H9 (cell line): ENCODE measurements at regions not wholly inside any gene's neighbourhood (a gene's known extent, or its start where the extent isn't known, plus 50 kb on each side); places are given as distances from the start of the nearest gene placed in this dataset.

ENCODE experiments used
- DNase-seq: peaks from one replicate; pipeline ENCODE4 v3.0.0-alpha.2; 2017
- H2AFZ ChIP-seq: one replicate; pipeline ENCODE4 v1.6.1; 2013; ENCODE audit warnings: mild to moderate bottlenecking, low read length, control low read depth, moderate library complexity
- H2AK5ac ChIP-seq: 2 replicates; pipeline ENCODE4 v1.6.1; 2013; ENCODE audit warnings: low read length, control low read depth, mixed read lengths; ENCODE audit not compliant: insufficient read length
- H2BK120ac ChIP-seq: one replicate; pipeline ENCODE4 v1.6.1; 2013; ENCODE audit warnings: low read depth, mild to moderate bottlenecking, low read length, control low read depth, inconsistent platforms; ENCODE audit not compliant: poor library complexity, severe bottlenecking
- H2BK12ac ChIP-seq: 2 replicates; pipeline ENCODE4 v1.6.1; 2013; ENCODE audit warnings: low read length, control low read depth, mixed read lengths, low read depth; ENCODE audit not compliant: insufficient read length
- H2BK15ac ChIP-seq: 2 replicates; pipeline ENCODE4 v1.6.1; 2013; ENCODE audit warnings: low read depth, low read length, control low read depth
- H2BK20ac ChIP-seq: one replicate; pipeline ENCODE4 v1.6.1; 2013; ENCODE audit warnings: low read depth, mild to moderate bottlenecking, low read length, control low read depth, inconsistent platforms; ENCODE audit not compliant: poor library complexity, severe bottlenecking
- H2BK5ac ChIP-seq: 2 replicates; pipeline ENCODE4 v1.6.1; 2013; ENCODE audit warnings: low read length, control low read depth, mixed read lengths; ENCODE audit not compliant: insufficient read length
- H3K14ac ChIP-seq: 2 replicates; pipeline ENCODE4 v1.6.1; 2013; ENCODE audit warnings: low read length, control low read depth; ENCODE audit not compliant: insufficient read depth
- H3K18ac ChIP-seq: 2 replicates; pipeline ENCODE4 v1.6.1; 2013; ENCODE audit warnings: low read depth, mild to moderate bottlenecking, mixed read lengths, low read length, control low read depth; ENCODE audit not compliant: insufficient read length
- H3K23ac ChIP-seq: 2 replicates; pipeline ENCODE4 v1.6.1; 2013; ENCODE audit warnings: low read length, control low read depth, mixed read lengths, low read depth; ENCODE audit not compliant: insufficient read length
- H3K23me2 ChIP-seq: 2 replicates; pipeline ENCODE4 v1.6.1; 2013; ENCODE audit warnings: low read depth, mild to moderate bottlenecking, mixed read lengths, low read length, control low read depth; ENCODE audit not compliant: insufficient read length, poor library complexity, severe bottlenecking
- H3K27ac ChIP-seq: 2 replicates; pipeline ENCODE4 v1.5.1; 2013; ENCODE audit warnings: low read length, control low read depth, mixed read lengths, low read depth; ENCODE audit not compliant: insufficient read length
- H3K27me3 ChIP-seq: 2 replicates; pipeline ENCODE4 v1.6.1; 2013; ENCODE audit warnings: low read length, control low read depth, inconsistent platforms; ENCODE audit not compliant: insufficient read depth
- H3K4ac ChIP-seq: 2 replicates; pipeline ENCODE4 v1.6.1; 2013; ENCODE audit warnings: low read depth, mild to moderate bottlenecking, control low read depth, inconsistent platforms, low read length, moderate library complexity
- H3K4me1 ChIP-seq: 2 replicates; pipeline ENCODE4 v1.6.1; 2013; ENCODE audit warnings: low read length, control low read depth, inconsistent platforms; ENCODE audit not compliant: insufficient read depth
- H3K4me2 ChIP-seq: 2 replicates; pipeline ENCODE4 v1.6.1; 2013; ENCODE audit warnings: low read length, control low read depth, mixed read lengths; ENCODE audit not compliant: insufficient read length, insufficient read depth
- H3K56ac ChIP-seq: 2 replicates; pipeline ENCODE4 v1.6.1; 2013; ENCODE audit warnings: low read depth, mild to moderate bottlenecking, mixed read lengths, low read length, control low read depth; ENCODE audit not compliant: insufficient read length
- H3K79me1 ChIP-seq: 2 replicates; pipeline ENCODE4 v1.6.1; 2013; ENCODE audit warnings: low read depth, mild to moderate bottlenecking, moderate library complexity, low read length, control low read depth, inconsistent platforms; ENCODE audit not compliant: insufficient read depth, poor library complexity, severe bottlenecking
- H3K79me2 ChIP-seq: 2 replicates; pipeline ENCODE4 v1.6.1; 2013; ENCODE audit warnings: low read length, control low read depth, inconsistent platforms; ENCODE audit not compliant: insufficient read depth
- H3K9ac ChIP-seq: 2 replicates; pipeline ENCODE4 v1.6.1; 2013; ENCODE audit warnings: low read length, control low read depth, mixed read lengths; ENCODE audit not compliant: insufficient read length; ENCODE audit errors: extremely low read depth
- H3K9me3 ChIP-seq: one replicate; pipeline ENCODE4 v1.6.1; 2013; ENCODE audit warnings: low read depth, low read length, inconsistent platforms; ENCODE audit not compliant: control insufficient read depth
- H3T11ph ChIP-seq: one replicate; pipeline ENCODE4 v1.6.1; 2013; ENCODE audit warnings: mild to moderate bottlenecking, low read length, control low read depth, inconsistent platforms
- H4K20me1 ChIP-seq: one replicate; pipeline ENCODE4 v1.6.1; 2013; ENCODE audit not compliant: control insufficient read depth, insufficient read length, insufficient read depth
- H4K5ac ChIP-seq: 2 replicates; pipeline ENCODE4 v1.6.1; 2013; ENCODE audit warnings: low read depth, mild to moderate bottlenecking, mixed read lengths, low read length, control low read depth; ENCODE audit not compliant: insufficient read length
- H4K8ac ChIP-seq: replicated peaks from 2 replicates; pipeline ENCODE4 v1.6.1; 2013; ENCODE audit warnings: low read length, control low read depth, mixed read lengths, low read depth; ENCODE audit not compliant: insufficient read length
- H4K91ac ChIP-seq: 2 replicates; pipeline ENCODE4 v1.6.1; 2013; ENCODE audit warnings: low read depth, mild to moderate bottlenecking, moderate library complexity, mixed read lengths, low read length, control low read depth; ENCODE audit not compliant: insufficient read length
- H3K27ac Mint-ChIP-seq, 3 experiments: 2 replicates in 2 of 3; 3 replicates in 1 of 3; pipeline ENCODE4 v1.8.0; 2020 to 2021; ENCODE audit warnings: mixed read lengths in 3 of 3, mild to moderate bottlenecking in 1 of 3, moderate library complexity in 1 of 3
- H3K27me3 Mint-ChIP-seq: 2 replicates; pipeline ENCODE4 v1.8.0; 2021; ENCODE audit warnings: low read depth, mild to moderate bottlenecking, moderate library complexity, mixed read lengths
- H3K36me3 Mint-ChIP-seq, 3 experiments: 2 replicates in 2 of 3; 3 replicates in 1 of 3; pipeline ENCODE4 v1.8.0; 2020 to 2021; ENCODE audit warnings: low read depth in 3 of 3, mixed read lengths in 3 of 3; ENCODE audit not compliant: insufficient read depth in 1 of 3
- H3K4me1 Mint-ChIP-seq, 2 experiments: 2 replicates each; pipeline ENCODE4 v1.8.0; 2020; ENCODE audit warnings: mixed read lengths in 2 of 2
- H3K4me3 Mint-ChIP-seq, 2 experiments: 2 replicates in 1 of 2; 3 replicates in 1 of 2; pipeline ENCODE4 v1.8.0; 2020 to 2021; ENCODE audit warnings: mild to moderate bottlenecking in 2 of 2, mixed read lengths in 2 of 2, moderate library complexity in 1 of 2
- H3K9me3 Mint-ChIP-seq, 2 experiments: 2 replicates in 1 of 2; 3 replicates in 1 of 2; pipeline ENCODE4 v1.8.0; 2020; ENCODE audit warnings: mild to moderate bottlenecking in 2 of 2, mixed read lengths in 2 of 2, moderate library complexity in 1 of 2
- WGBS: extraction: QIAGEN DNeasy Blood & Tissue Kit; methylation state at CpG from one replicate; pipeline ENCODE4 v1.1.7; 2013; ENCODE audit warnings: missing lambda C conversion rate, low lambda C conversion rate, mixed read lengths; ENCODE audit not compliant: insufficient read length; ENCODE audit errors: extremely low coverage; 5-methylcytosine and 5-hydroxymethylcytosine counted together
- TF ChIP-seq, protein P1 (sequence below): fragments of 200-600 bp; sonication (generic); conservative IDR thresholded peaks from 3 replicates; pipeline ENCODE4 v1.8.0; 2021; ENCODE audit warnings: antibody characterized with exemption, mild to moderate bottlenecking

DNA sequence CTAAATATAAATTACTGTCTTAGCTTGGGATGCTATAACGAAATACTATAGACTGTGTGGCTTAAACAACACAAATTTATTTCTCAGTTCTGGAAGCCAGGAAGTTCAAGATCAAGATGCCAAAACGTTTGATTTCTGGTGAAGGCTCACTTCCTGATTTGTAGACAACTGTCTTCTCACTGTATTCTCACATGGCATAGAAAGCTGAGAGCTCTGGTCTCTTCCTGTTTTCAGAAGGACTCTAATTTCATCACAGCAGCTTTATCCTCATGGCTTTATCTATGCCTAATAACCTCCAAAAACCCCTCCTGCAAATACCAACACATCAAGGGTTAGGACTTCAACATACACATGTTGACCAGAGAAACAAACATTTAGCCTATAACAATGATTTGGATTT is 1795.5 kb downstream of the MRPL39 start:
- Histone ChIP-seq H2BK12ac (no peak overlapping the region), H4K20me1 (no peaks in the 10 kb centered on the region), H2AFZ (no peak overlapping the region), H3T11ph (no peak overlapping the region), H3K9ac (no peak overlapping the region), H3K23ac (no peak overlapping the region), H3K18ac (no peak overlapping the region), H4K8ac (no peak overlapping the region), H4K91ac (no peak overlapping the region), H4K5ac (no peak overlapping the region), H2BK20ac (no peak overlapping the region), H3K9me3 (no peaks in the 10 kb centered on the region), H3K56ac (no peak overlapping the region), H2BK15ac (no peak overlapping the region), H3K14ac (no peak overlapping the region), H3K4me1 (no peaks in the 10 kb centered on the region), H2BK120ac (no peak overlapping the region), H2BK5ac (no peak overlapping the region), H3K23me2 (no peaks in the 10 kb centered on the region), H3K79me1 (no peaks in the 10 kb centered on the region), H3K79me2 (no peaks in the 10 kb centered on the region), H3K4me2 (no peak overlapping the region), H3K27ac (no peak overlapping the region), H2AK5ac (no peak overlapping the region), H3K27me3 (no peaks in the 10 kb centered on the region), H3K4ac (no peak overlapping the region)
- Mint-ChIP-seq H3K27ac (no peak overlapping the region), H3K4me3 (no peak overlapping the region), H3K4me1 (no peaks in the 10 kb centered on the region), H3K9me3 (peaks cover 62 to 76% of the 10 kb centered on the region in 2 experiments), H3K27me3 (peaks cover 2% of the 10 kb centered on the region), H3K36me3 (peaks cover 2 to 13% (median 8%) of the 10 kb centered on the region in 3 experiments; a peak in 6 of 7 replicates)
- TF ChIP-seq, protein P1, sequence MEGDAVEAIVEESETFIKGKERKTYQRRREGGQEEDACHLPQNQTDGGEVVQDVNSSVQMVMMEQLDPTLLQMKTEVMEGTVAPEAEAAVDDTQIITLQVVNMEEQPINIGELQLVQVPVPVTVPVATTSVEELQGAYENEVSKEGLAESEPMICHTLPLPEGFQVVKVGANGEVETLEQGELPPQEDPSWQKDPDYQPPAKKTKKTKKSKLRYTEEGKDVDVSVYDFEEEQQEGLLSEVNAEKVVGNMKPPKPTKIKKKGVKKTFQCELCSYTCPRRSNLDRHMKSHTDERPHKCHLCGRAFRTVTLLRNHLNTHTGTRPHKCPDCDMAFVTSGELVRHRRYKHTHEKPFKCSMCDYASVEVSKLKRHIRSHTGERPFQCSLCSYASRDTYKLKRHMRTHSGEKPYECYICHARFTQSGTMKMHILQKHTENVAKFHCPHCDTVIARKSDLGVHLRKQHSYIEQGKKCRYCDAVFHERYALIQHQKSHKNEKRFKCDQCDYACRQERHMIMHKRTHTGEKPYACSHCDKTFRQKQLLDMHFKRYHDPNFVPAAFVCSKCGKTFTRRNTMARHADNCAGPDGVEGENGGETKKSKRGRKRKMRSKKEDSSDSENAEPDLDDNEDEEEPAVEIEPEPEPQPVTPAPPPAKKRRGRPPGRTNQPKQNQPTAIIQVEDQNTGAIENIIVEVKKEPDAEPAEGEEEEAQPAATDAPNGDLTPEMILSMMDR = no peak
- no peak for DNase-seq
- no CpG with 5 or more reads among the region's 2 CpGs for WGBS
